Psoas muscle (tissue), 7 donors: ENCODE measurements at regions not wholly inside any gene's neighbourhood (a gene's known extent, or its start where the extent isn't known, plus 50 kb on each side); places are given as distances from the start of the nearest gene placed in this dataset.
A peak's percentile ranks its signal among the peaks of the same experiment; 100 is the strongest.

Experiments used
- ATAC-seq, 4 donors: fragments of 200-7000 bp; cut with Tn5 transposase; one replicate each; pipeline ENCODE4 v1.9.1; 2020; ENCODE audit warnings: moderate library complexity in 3 of 4, mild to moderate bottlenecking in 2 of 4
- DNase-seq, 2 donors: peaks; one replicate each; pipeline ENCODE4 v3.0.0-alpha.2; 2020
- H3K27ac ChIP-seq: fragments of 200-600 bp; one replicate; pipeline ENCODE4 v1.8.0; 2022
- H3K27me3 ChIP-seq, 3 donors: fragments of 200-600 bp in 1 of 3; one replicate each; pipeline versions ENCODE4 v1.6.1 to v1.8.0; 2013 to 2022; ENCODE audit warnings: low read length in 2 of 3, mild to moderate bottlenecking in 2 of 3, moderate library complexity in 1 of 3; ENCODE audit not compliant: insufficient read depth in 3 of 3
- H3K36me3 ChIP-seq, 2 donors: fragments of 200-600 bp in 1 of 2; one replicate each; pipeline versions ENCODE4 v1.6.1 to v1.8.0; 2013 to 2022; ENCODE audit warnings: low read depth in 1 of 2, mild to moderate bottlenecking in 1 of 2, moderate library complexity in 1 of 2; ENCODE audit not compliant: insufficient read depth in 1 of 2
- H3K4me1 ChIP-seq: fragments of 200-600 bp; one replicate; pipeline ENCODE4 v1.8.0; 2022
- H3K4me3 ChIP-seq: fragments of 200-600 bp; one replicate; pipeline ENCODE4 v1.8.0; 2022; ENCODE audit warnings: mild to moderate bottlenecking
- H3K9me3 ChIP-seq: fragments of 200-600 bp; one replicate; pipeline ENCODE4 v1.8.0; 2022
- CTCF ChIP-seq: fragments of 200-600 bp; IDR thresholded peaks from one replicate; pipeline ENCODE4 v1.8.0; 2022; ENCODE audit warnings: antibody characterized with exemption
- WGBS, 3 donors: extraction: QIAGEN DNeasy Blood & Tissue Kit; methylation state at CpG; one replicate each; pipeline versions ENCODE4 v1.1.6 to v1.1.7; 2013; 5-methylcytosine and 5-hydroxymethylcytosine counted together
- intact Hi-C, 2 donors: fragments of 100-400 bp; cut with DNase I; formaldehyde crosslinking; loops; one replicate each; pipeline versions ENCODE4 v1.11.0 to v1.14.2; 2022
- donor health status: healthy with polysubstance abuse.
- donor health status: DM: no; HTN: no; CAD: no; lungs with moderate emphysema.
- donor health status: Bipolar disorder and iron deficiency.
- donor health status: healthy.
- donor health status: DM: yes; HTN: yes; CAD: no.
- donor health status: DM: no; HTN: no; CAD: no.
- donor health status: DM: yes; HTN: yes; CAD: no.

GRCh38 chr5:103425686-103426454, 136.7 kb downstream of the NUDT12 start:
- no peak for DNase-seq
- no peak for TF ChIP-seq CTCF
- 81 to 89% (median 85%) methylated on average over 3 of the region's 3 CpGs for WGBS, 3 donors
- H3K36me3 ChIP-seq, result no peaks in the 10 kb centered on the region
- intact Hi-C loops, result no loop called here
- H3K9me3 ChIP-seq, result no peaks in the 10 kb centered on the region
- H3K27ac ChIP-seq, result no peak overlapping the region
- ATAC-seq, result no peak
- H3K27me3 ChIP-seq, result no peaks in the 10 kb centered on the region
- no peak overlapping the region for H3K4me3 ChIP-seq
- peaks cover 24% of the 10 kb centered on the region for H3K4me1 ChIP-seq

GRCh38 chr5:103424453-103425205, 138.0 kb downstream of the NUDT12 start:
- DNase-seq (no peak), ATAC-seq (peak in 1 of 4 donors; percentile 45)
- no peaks in the 10 kb centered on the region for H3K36me3 ChIP-seq
- H3K9me3 ChIP-seq, result no peaks in the 10 kb centered on the region
- H3K4me3 ChIP-seq, result no peak overlapping the region
- no peaks in the 10 kb centered on the region for H3K27me3 ChIP-seq
- peaks cover 24% of the 10 kb centered on the region for H3K4me1 ChIP-seq
- intact Hi-C loops, result no loop called here
- WGBS, 3 donors, result 71 to 82% (median 74%) methylated on average over 5 of the region's 5 CpGs
- no peak overlapping the region for H3K27ac ChIP-seq
- no peak for TF ChIP-seq CTCF

- no peak overlapping the region for H3K27ac ChIP-seq
- intact Hi-C loops, result no loop called here
- no peak for ATAC-seq
- H3K27me3 ChIP-seq, result no peaks in the 10 kb centered on the region
- no peak for TF ChIP-seq CTCF
- WGBS, 3 donors, result 16 to 19% (median 17%) methylated on average over 2 of the region's 2 CpGs
- no peak overlapping the region for H3K4me3 ChIP-seq
- H3K4me1 ChIP-seq, result peaks cover 24% of the 10 kb centered on the region
- no peaks in the 10 kb centered on the region for H3K36me3 ChIP-seq
- DNase-seq, result no peak
- no peaks in the 10 kb centered on the region for H3K9me3 ChIP-seq
These were observed 138.6 kb downstream of the NUDT12 start for GRCh38 chr5:103424026-103424425.

- intact Hi-C loops, result no loop called here
- TF ChIP-seq CTCF, result no peak
These were observed 139.8 kb downstream of the NUDT12 start for GRCh38 chr5:103422756-103423155.

More at GRCh38 chr5:103422756-103423155, 139.8 kb downstream of the NUDT12 start:
- Histone ChIP-seq H3K36me3 (no peaks in the 10 kb centered on the region), H3K9me3 (no peaks in the 10 kb centered on the region), H3K4me3 (no peak overlapping the region), H3K27ac (no peak overlapping the region), H3K4me1 (peaks cover 19% of the 10 kb centered on the region), H3K27me3 (no peaks in the 10 kb centered on the region)
- ATAC-seq, result no peak
- DNase-seq, result no peak
